Stimulated activated CD8-positive, alpha-beta memory T cell treated with anti-CD3 and anti-CD28 coated beads, Interleukin-12 subunit alpha, Interleukin-12 subunit beta, amount 100 ng/mL, for 4 hours (primary cell): ENCODE measurements at regions not wholly inside any gene's neighbourhood (a gene's known extent, or its start where the extent isn't known, plus 50 kb on each side); places are given as distances from the start of the nearest gene placed in this dataset.

Experiments
- DNase-seq: peaks from one replicate; pipeline ENCODE4 v3.0.0-alpha.2; 2020; ENCODE audit warnings: low read depth

- no peak for DNase-seq
Measured at GRCh38 chr1:88149686-88150085, 534.4 kb upstream of the PKN2 start.

- no peak for DNase-seq
Measured at GRCh38 chr1:88150330-88150729, 533.7 kb upstream of the PKN2 start.

GRCh38 chr1:88163187-88163586 lies 520.9 kb upstream of the PKN2 start:
- no peak for DNase-seq

- no peak for DNase-seq
Measured at GRCh38 chr1:88168126-88168525, 515.9 kb upstream of the PKN2 start.

GRCh38 chr1:88169139-88169538 lies 514.9 kb upstream of the PKN2 start:
- DNase-seq: no peak

- DNase-seq: no peak
Measured at GRCh38 chr1:88169939-88170338, 514.1 kb upstream of the PKN2 start.

GRCh38 chr1:88175120-88175630 lies 508.9 kb upstream of the PKN2 start:
- DNase-seq: no peak

GRCh38 chr1:88175631-88176226 lies 508.3 kb upstream of the PKN2 start:
- DNase-seq: no peak

GRCh38 chr1:88179943-88180342 lies 504.1 kb upstream of the PKN2 start:
- no peak for DNase-seq

GRCh38 chr1:88180449-88181108 lies 503.5 kb upstream of the PKN2 start:
- DNase-seq: peak; percentile 9

GRCh38 chr1:88186911-88187310 lies 497.2 kb upstream of the PKN2 start:
- DNase-seq: no peak

- DNase-seq: no peak
Measured at GRCh38 chr1:88188038-88188437, 496.0 kb upstream of the PKN2 start.

GRCh38 chr1:88189525-88189924 lies 494.5 kb upstream of the PKN2 start:
- no peak for DNase-seq

GRCh38 chr1:88191917-88192316 lies 492.2 kb upstream of the PKN2 start:
- no peak for DNase-seq

- DNase-seq: no peak
Measured at GRCh38 chr1:88194542-88194941, 489.5 kb upstream of the PKN2 start.

- no peak for DNase-seq
Measured at GRCh38 chr1:88200545-88200944, 483.5 kb upstream of the PKN2 start.

- no peak for DNase-seq
Measured at GRCh38 chr1:88204111-88204510, 480.0 kb upstream of the PKN2 start.

- no peak for DNase-seq
Measured at GRCh38 chr1:88204612-88205167, 479.4 kb upstream of the PKN2 start.

GRCh38 chr1:88208389-88208788 lies 475.7 kb upstream of the PKN2 start:
- DNase-seq: no peak

- no peak for DNase-seq
Measured at GRCh38 chr1:88210103-88210787, 473.8 kb upstream of the PKN2 start.

GRCh38 chr1:88216441-88216840 lies 467.6 kb upstream of the PKN2 start:
- DNase-seq: no peak

- DNase-seq: no peak
Measured at GRCh38 chr1:88217386-88217785, 466.7 kb upstream of the PKN2 start.

GRCh38 chr1:88219521-88219920 lies 464.6 kb upstream of the PKN2 start:
- DNase-seq: no peak
